Panc1 (cell line): ENCODE measurements at regions not wholly inside any gene's neighbourhood (a gene's known extent, or its start where the extent isn't known, plus 50 kb on each side); places are given as distances from the start of the nearest gene placed in this dataset.

Experiments used
- CTCF ChIP-seq: fragments of 450-650 bp; IDR thresholded peaks from 2 replicates; pipeline ENCODE4 v1.5.1; 2017; ENCODE audit warnings: mild to moderate bottlenecking
- POLR2AphosphoS5 ChIP-seq: IDR thresholded peaks from 2 replicates; pipeline ENCODE4 v1.6.1; 2012; ENCODE audit warnings: mild to moderate bottlenecking, low read depth, low read length, moderate library complexity
- SIN3A ChIP-seq: IDR thresholded peaks from 2 replicates; pipeline ENCODE4 v1.6.1; 2012; ENCODE audit warnings: low read depth, mild to moderate bottlenecking, low read length, moderate library complexity, borderline replicate concordance; ENCODE audit not compliant: insufficient read depth
- TF ChIP-seq, protein P1 (sequence below), 2 experiments: IDR thresholded peaks; 2 replicates each; pipeline ENCODE4 v1.6.1; 2011 to 2012; ENCODE audit warnings: low read depth in 2 of 2, control low read depth in 1 of 2, low read length in 1 of 2, mild to moderate bottlenecking in 1 of 2, moderate library complexity in 1 of 2; ENCODE audit not compliant: insufficient read depth in 1 of 2

- TF ChIP-seq CTCF, result no peak
- TF ChIP-seq SIN3A, result no peak
- TF ChIP-seq POLR2AphosphoS5, result no peak
- TF ChIP-seq, protein P1, sequence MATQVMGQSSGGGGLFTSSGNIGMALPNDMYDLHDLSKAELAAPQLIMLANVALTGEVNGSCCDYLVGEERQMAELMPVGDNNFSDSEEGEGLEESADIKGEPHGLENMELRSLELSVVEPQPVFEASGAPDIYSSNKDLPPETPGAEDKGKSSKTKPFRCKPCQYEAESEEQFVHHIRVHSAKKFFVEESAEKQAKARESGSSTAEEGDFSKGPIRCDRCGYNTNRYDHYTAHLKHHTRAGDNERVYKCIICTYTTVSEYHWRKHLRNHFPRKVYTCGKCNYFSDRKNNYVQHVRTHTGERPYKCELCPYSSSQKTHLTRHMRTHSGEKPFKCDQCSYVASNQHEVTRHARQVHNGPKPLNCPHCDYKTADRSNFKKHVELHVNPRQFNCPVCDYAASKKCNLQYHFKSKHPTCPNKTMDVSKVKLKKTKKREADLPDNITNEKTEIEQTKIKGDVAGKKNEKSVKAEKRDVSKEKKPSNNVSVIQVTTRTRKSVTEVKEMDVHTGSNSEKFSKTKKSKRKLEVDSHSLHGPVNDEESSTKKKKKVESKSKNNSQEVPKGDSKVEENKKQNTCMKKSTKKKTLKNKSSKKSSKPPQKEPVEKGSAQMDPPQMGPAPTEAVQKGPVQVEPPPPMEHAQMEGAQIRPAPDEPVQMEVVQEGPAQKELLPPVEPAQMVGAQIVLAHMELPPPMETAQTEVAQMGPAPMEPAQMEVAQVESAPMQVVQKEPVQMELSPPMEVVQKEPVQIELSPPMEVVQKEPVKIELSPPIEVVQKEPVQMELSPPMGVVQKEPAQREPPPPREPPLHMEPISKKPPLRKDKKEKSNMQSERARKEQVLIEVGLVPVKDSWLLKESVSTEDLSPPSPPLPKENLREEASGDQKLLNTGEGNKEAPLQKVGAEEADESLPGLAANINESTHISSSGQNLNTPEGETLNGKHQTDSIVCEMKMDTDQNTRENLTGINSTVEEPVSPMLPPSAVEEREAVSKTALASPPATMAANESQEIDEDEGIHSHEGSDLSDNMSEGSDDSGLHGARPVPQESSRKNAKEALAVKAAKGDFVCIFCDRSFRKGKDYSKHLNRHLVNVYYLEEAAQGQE (IDR thresholded peaks at IDR 0.05; ENCODE audit: insufficient read depth in 1 of 2, low read depth in 2 of 2, low read length in 1 of 2), result no peak
Observed at GRCh38 chr4:103802766-103803165, 83.0 kb upstream of the TACR3 start.
